HEK293T (cell line): ENCODE measurements at regions not wholly inside any gene's neighbourhood (a gene's known extent, or its start where the extent isn't known, plus 50 kb on each side); places are given as distances from the start of the nearest gene placed in this dataset.

Experiments used
- BHLHE40 ChIP-seq: fragments of 450-650 bp; IDR thresholded peaks from 2 replicates; pipeline ENCODE4 v1.6.1; 2016; ENCODE audit warnings: mild to moderate bottlenecking, moderate library complexity, borderline replicate concordance
- ELF4 ChIP-seq: fragments of 450-650 bp; IDR thresholded peaks from 2 replicates; pipeline ENCODE4 v1.6.1; 2017; ENCODE audit warnings: antibody characterized with exemption
- FOXA1 ChIP-seq: fragments of 450-650 bp; IDR thresholded peaks from 2 replicates; pipeline ENCODE4 v1.6.1; 2016; ENCODE audit warnings: mild to moderate bottlenecking
- FOXM1 ChIP-seq: fragments of 450-650 bp; IDR thresholded peaks from 2 replicates; pipeline ENCODE4 v1.6.1; 2017; ENCODE audit warnings: mild to moderate bottlenecking, borderline replicate concordance
- HDGF ChIP-seq: fragments of 450-650 bp; IDR thresholded peaks from 2 replicates; pipeline ENCODE4 v1.6.1; 2017; ENCODE audit warnings: antibody characterized with exemption, borderline replicate concordance
- LEF1 ChIP-seq: fragments of 450-650 bp; IDR thresholded peaks from 2 replicates; pipeline ENCODE4 v1.6.1; 2017; ENCODE audit warnings: mild to moderate bottlenecking, borderline replicate concordance
- NFRKB ChIP-seq: fragments of 450-650 bp; IDR thresholded peaks from 2 replicates; pipeline ENCODE4 v1.6.1; 2016; ENCODE audit warnings: mild to moderate bottlenecking, moderate library complexity
- SP1 ChIP-seq: fragments of 450-650 bp; IDR thresholded peaks from 2 replicates; pipeline ENCODE4 v1.6.1; 2017
- SUZ12 ChIP-seq: fragments of 450-650 bp; IDR thresholded peaks from 2 replicates; pipeline ENCODE4 v1.6.1; 2016; ENCODE audit warnings: mild to moderate bottlenecking
- TARDBP ChIP-seq: fragments of 450-650 bp; IDR thresholded peaks from 2 replicates; pipeline ENCODE4 v1.6.1; 2016
- ZNF384 ChIP-seq: fragments of 450-650 bp; IDR thresholded peaks from 2 replicates; pipeline ENCODE4 v1.6.1; 2016

DNA sequence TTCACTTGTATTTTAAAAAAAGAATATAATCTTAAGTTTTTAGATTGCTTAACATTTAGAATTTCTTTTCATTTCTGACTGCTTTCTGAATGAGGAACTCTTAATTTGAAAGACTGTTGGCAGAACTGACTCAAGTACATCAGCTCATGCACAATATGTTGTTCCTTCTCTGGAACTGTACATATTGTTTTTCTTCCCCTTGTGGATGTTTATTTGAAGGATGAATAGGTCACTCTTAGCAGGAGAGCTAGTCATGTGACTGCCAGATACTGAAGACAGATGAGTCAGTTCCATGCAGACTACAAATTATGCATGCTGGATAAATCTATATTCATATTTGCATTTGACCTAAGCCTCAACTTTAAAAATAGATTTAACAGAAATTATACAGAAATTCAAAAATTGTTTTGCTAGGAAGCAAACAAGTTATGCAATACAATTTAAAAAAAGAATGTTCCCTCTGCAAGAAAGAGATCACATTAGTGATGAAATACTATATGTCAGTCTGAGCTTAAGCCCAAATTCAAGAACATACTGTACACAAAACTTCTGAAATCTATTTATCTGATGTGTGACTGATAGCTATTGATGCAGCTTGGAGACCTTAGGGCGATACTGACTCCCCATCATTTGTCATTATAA is 1274.9 kb upstream of the GJE1 start:
- TF ChIP-seq SUZ12 = no peak
- no peak for TF ChIP-seq HDGF
- no peak for TF ChIP-seq SP1
- no peak for TF ChIP-seq NFRKB
- TF ChIP-seq FOXA1 = no peak
- TF ChIP-seq ZNF384 = no peak
- no peak for TF ChIP-seq TARDBP
- TF ChIP-seq ELF4 = no peak
- TF ChIP-seq FOXM1 = no peak
- no peak for TF ChIP-seq LEF1
- TF ChIP-seq BHLHE40 = no peak
